ENCODE measurements at regions not wholly inside any gene's neighbourhood (a gene's known extent, or its start where the extent isn't known, plus 50 kb on each side); places are given as distances from the start of the nearest gene placed in this dataset.

DNA sequence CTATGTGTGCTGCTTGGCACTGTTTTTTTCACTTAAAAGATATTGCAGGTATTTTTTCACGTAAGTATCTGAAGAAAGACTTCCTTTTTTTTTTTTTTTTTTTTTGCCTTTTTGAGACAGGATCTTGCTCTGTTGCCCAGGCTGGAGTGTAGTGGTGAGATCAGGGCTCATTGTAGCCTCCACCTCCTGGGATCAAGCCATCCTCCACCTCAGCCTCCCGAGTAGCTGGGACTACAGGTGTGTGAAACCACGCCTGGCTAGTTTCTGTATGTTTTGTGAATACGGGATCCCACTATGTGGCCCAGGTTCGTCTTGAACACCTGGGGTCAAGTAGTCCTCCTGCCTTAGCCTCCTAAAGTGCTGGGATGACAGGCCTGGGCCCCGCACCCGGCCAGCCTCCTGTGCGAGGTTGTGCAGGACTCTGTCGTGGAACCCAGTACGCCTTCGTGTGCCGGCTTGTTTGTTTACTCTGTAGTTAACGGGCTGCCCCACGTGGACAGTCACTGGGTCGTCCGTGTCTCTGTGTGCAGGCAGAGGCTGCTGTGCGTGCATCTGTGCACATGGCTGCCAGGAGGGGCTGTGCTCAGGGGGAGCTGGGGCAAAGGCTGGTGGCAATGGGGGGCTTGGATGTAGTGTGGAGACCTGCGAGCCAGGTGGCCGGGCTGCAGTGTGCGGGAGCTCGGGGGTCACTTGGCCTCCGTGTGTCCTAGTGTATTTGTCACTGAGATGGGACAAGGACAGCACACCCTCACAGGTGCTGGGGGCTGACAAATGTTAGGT lies 179.5 kb downstream of the ADRA2C start:
- TF ChIP-seq EP300 (IDR thresholded peaks at IDR 0.05; ENCODE audit: borderline replicate concordance) (no peak), TEAD4 (IDR thresholded peaks at IDR 0.05) (no peak), MAX (IDR thresholded peaks at IDR 0.05) (no peak), ZBTB7A (IDR thresholded peaks at IDR 0.05; ENCODE audit: low read depth) (no peak), NFIC (IDR thresholded peaks at IDR 0.05) (no peak), CREB1 (IDR thresholded peaks at IDR 0.05; ENCODE audit: low read depth) (no peak), YY1 (IDR thresholded peaks at IDR 0.05; ENCODE audit: low read depth) (no peak), TAF1 (IDR thresholded peaks at IDR 0.05; ENCODE audit: low read depth) (no peak), RAD21 (IDR thresholded peaks at IDR 0.05; ENCODE audit: low read depth) (no peak), FOXM1 (IDR thresholded peaks at IDR 0.05; ENCODE audit: borderline replicate concordance, low read depth) (no peak), TCF12 (IDR thresholded peaks at IDR 0.05; ENCODE audit: low read depth) (no peak), EGR1 (IDR thresholded peaks at IDR 0.05) (no peak), CEBPB (IDR thresholded peaks at IDR 0.05) (no peak)
- TF ChIP-seq, protein P1, sequence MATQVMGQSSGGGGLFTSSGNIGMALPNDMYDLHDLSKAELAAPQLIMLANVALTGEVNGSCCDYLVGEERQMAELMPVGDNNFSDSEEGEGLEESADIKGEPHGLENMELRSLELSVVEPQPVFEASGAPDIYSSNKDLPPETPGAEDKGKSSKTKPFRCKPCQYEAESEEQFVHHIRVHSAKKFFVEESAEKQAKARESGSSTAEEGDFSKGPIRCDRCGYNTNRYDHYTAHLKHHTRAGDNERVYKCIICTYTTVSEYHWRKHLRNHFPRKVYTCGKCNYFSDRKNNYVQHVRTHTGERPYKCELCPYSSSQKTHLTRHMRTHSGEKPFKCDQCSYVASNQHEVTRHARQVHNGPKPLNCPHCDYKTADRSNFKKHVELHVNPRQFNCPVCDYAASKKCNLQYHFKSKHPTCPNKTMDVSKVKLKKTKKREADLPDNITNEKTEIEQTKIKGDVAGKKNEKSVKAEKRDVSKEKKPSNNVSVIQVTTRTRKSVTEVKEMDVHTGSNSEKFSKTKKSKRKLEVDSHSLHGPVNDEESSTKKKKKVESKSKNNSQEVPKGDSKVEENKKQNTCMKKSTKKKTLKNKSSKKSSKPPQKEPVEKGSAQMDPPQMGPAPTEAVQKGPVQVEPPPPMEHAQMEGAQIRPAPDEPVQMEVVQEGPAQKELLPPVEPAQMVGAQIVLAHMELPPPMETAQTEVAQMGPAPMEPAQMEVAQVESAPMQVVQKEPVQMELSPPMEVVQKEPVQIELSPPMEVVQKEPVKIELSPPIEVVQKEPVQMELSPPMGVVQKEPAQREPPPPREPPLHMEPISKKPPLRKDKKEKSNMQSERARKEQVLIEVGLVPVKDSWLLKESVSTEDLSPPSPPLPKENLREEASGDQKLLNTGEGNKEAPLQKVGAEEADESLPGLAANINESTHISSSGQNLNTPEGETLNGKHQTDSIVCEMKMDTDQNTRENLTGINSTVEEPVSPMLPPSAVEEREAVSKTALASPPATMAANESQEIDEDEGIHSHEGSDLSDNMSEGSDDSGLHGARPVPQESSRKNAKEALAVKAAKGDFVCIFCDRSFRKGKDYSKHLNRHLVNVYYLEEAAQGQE (IDR thresholded peaks at IDR 0.05; ENCODE audit: low read depth) = no peak
- TF ChIP-seq, protein P2, sequence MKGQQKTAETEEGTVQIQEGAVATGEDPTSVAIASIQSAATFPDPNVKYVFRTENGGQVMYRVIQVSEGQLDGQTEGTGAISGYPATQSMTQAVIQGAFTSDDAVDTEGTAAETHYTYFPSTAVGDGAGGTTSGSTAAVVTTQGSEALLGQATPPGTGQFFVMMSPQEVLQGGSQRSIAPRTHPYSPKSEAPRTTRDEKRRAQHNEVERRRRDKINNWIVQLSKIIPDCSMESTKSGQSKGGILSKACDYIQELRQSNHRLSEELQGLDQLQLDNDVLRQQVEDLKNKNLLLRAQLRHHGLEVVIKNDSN (IDR thresholded peaks at IDR 0.05) = no peak

- TF ChIP-seq RAD21 (IDR thresholded peaks at IDR 0.05; ENCODE audit: low read depth) = peak; percentile 59
Measured at GRCh38 chr4:3949916-3950315, 183.7 kb downstream of the ADRA2C start.

DNA sequence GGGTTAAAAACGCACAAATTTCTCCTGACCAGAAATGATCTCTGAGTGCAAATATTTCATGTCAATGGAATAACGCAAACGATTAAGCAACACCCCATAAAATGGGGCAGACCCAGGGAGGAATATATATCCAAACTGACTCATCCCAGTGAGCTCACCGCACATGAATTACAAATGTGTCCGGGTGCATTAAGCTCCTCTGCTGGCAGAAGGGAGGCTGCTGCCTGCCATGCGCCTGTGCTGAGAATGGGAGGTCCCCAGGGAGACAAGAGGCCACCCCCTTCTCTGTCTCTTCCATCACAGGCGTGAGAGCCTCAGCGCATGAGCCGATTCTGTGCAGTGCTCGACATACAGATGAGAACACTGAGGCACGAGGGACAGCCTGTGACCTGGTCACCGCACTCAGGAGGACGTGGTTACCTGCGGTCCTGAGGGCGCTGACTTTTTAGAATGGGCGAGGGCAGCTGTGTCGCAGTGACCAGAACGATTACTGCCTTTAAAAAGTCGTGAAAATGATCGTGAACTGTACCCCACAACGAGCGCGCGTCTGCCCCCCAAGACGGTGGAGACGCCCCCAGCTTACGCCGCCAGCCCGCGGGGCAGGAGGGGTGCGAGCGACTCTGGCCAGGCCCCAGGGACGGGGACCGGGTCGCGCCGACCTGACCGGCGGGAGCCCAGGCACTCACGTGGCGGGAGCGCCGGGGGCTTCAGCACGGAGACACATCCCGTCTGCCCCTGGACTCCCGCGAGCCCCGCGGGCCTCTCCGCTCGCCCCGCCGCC lies 188.5 kb downstream of the ADRA2C start:
- TF ChIP-seq MAX (IDR thresholded peaks at IDR 0.05) = 0 out of 2 replicates have a peak, but pooled peaks have one; percentile 52

DNA sequence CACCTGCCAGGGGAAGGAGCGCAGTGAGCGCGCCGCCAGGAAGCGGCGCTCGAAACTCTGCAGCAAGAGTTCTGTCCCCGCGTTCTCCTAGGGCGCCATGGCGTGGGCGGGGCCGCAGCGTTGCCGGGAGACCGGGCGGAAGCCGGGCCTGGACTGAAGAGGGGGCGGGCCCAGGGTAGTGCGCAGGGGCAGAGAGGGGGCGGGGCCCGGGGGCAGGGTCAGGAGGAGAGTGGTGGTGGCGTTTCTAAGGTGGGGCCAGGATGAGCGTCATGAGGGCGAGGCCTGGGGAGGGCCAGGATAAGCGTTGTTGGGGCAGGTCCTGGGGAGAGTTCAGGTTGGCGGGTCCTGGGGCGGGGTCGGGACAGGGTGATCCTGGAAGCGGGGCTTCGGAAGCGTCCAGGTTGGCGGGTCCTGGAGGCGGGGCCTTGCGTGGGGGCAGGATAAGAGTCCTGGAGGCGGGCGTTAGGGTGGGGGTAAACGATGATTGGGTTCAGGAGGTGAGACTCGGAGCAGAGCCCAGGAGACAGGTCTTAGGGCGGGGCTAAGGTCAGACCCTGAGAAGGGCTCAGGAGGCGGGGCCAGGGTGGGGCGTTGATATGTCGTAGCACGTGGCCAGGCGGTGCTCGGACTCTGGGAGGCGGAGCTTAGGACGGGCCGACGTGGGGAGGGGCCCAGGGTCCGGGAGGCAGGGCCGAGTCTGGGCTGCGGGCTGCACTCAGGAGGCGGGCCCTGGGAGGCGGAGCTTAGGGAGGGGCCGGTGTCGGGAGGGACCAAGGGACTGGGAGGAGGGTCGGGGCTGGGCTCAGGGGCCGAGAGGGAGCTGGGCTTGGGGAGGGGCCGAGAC lies 189.4 kb downstream of the ADRA2C start:
- TF ChIP-seq TCF12 (IDR thresholded peaks at IDR 0.05; ENCODE audit: low read depth) = peak; percentile 15; the same call in 1 of the 2 replicates
- TF ChIP-seq TAF1 (IDR thresholded peaks at IDR 0.05; ENCODE audit: low read depth) = peak; percentile 83
- TF ChIP-seq, protein P2 (IDR thresholded peaks at IDR 0.05) = peak; percentile 69
- TF ChIP-seq YY1 (IDR thresholded peaks at IDR 0.05; ENCODE audit: low read depth) = peak; percentile 89
- peak; percentile 15; the same call in 1 of the 2 replicates for TF ChIP-seq MAX (IDR thresholded peaks at IDR 0.05)
- peak; percentile 83 for TF ChIP-seq EGR1 (IDR thresholded peaks at IDR 0.05)

DNA sequence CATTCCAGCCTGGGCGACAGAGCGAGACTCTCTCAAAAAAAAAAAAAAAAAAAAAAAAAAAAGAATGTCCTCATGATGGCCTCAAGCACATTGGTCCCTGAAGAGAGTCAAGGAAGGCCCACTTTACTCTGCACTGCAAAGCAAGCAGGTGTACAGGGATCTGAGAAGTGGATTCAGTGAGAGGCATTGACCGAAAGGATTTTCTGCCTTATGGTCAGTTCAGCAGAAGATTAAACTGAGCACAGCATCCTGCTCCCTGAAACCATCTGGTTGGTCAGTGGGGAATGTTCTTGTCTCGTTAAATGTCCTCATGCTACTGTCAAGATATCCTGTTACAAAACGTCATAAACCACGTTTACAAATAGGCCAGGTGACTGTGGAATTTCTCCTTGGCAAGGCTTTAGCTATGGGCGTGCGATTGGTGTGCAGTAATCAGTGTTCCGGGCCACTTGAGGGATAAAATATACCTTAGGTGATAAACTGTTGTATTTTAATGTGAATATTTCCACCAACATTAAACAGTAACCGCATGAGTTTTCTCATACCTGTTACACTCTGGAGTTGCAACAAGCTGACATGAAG lies 195.0 kb downstream of the ADRA2C start:
- TF ChIP-seq TEAD4 (IDR thresholded peaks at IDR 0.05) (peak; percentile 61; the same call in 1 of the 2 replicates), NFIC (IDR thresholded peaks at IDR 0.05) (peak; percentile 54)
- TF ChIP-seq, protein P2 (IDR thresholded peaks at IDR 0.05) = 0 out of 2 replicates have a peak, but pooled peaks have one; percentile 30

DNA sequence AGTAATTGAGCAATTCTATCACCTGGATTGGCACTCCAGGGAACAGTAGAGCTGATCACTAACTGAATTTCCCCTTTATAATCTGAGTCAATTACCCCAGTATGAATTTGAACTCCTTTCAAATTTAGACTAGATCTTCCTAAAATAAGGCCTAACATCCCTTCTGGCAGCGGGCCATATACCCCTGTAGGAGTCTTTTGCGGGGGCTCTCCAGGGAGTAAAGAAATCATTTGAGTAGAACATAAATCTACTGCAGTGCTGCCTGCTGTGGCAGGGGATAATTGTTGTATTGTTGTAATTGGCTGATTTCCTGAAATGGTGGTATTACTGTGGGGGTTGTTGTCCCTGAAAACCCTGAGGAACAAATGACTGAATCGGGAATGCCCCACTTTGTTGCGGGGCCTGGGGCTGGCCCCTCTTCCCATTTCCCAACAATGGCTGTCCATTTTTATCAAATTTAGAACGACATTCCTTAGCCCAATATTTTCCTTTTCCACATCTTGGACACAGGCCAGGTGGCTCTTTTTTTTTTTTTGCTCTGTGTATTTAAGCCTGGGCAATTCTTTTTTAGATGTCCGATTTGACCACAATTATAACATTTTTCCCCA lies 217.4 kb downstream of the ADRA2C start:
- TF ChIP-seq NFIC (IDR thresholded peaks at IDR 0.05) = peak; percentile 57
